GM19397 (cell line): ENCODE measurements at regions not wholly inside any gene's neighbourhood (a gene's known extent, or its start where the extent isn't known, plus 50 kb on each side); places are given as distances from the start of the nearest gene placed in this dataset.

Experiments
- ATAC-seq: cut with Tn5 transposase; IDR thresholded peaks from one replicate; pipeline ENCODE4 v1.9.1; 2021; ENCODE audit warnings: mild to moderate bottlenecking, moderate library complexity; ENCODE audit not compliant: unreplicated experiment

- ATAC-seq, result no peak
These were observed 498.6 kb downstream of the TXNL1 start for GRCh38 chr18:56139792-56140254.

DNA sequence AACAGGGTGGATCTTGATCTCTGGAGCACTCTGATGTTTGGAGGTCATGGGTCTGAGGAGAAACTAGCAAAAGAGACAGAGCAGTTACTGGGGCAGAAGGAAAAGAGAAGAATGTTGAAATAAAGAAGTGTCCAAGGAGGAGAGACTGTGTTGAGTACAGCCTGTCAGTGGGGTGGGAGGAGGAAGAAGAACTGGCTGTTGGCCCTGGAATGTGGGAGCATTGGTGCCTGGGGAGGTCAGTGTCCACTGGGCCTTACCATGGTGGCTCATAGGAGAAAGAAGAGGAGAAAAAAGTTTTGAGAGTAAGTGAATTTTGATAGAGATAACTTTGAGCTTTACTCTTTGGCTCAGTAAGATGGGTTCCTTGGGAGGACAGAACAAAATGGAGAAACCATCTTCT, 499.0 kb downstream of the TXNL1 start:
- ATAC-seq, result no peak

DNA sequence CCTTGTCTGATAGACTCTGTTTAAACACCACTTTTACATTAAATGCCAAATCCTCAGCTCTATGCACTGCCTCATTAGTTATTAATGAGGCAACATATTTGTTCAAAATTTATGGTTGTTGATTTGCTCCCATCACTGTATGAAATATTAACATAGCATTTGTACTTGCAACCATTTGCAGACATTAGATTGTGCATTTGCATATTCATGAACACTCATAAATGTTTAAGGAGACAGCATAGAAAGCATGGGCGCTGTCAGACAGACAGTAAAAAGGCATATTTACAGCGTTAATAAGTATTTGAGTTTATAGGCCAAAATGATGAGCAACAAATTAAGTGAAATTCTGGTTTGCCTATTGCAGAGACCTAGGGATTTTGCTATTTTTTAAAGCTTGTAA, 502.3 kb downstream of the TXNL1 start:
- ATAC-seq, result no peak

DNA sequence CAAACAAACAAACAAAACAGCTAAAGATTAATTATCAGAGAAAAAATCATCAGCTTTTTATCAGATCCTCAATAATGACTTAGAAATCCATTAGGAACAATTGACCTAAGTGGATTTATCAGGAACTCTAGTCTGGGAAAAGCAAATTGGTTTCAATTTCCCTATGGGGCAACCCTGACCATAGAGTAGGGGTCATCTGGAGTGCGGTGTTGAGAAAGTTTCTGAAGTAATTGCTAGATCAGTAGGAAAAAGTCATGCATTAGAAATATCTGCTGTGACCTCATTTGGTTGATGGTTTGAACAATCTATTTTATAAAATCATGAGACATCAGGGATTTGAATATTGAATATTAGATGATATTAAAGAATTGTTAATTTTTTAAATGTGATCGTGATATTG, 507.9 kb downstream of the TXNL1 start:
- ATAC-seq, result no peak

GRCh38 chr18:56128153-56128791, 510.1 kb downstream of the TXNL1 start:
- ATAC-seq, result no peak

DNA sequence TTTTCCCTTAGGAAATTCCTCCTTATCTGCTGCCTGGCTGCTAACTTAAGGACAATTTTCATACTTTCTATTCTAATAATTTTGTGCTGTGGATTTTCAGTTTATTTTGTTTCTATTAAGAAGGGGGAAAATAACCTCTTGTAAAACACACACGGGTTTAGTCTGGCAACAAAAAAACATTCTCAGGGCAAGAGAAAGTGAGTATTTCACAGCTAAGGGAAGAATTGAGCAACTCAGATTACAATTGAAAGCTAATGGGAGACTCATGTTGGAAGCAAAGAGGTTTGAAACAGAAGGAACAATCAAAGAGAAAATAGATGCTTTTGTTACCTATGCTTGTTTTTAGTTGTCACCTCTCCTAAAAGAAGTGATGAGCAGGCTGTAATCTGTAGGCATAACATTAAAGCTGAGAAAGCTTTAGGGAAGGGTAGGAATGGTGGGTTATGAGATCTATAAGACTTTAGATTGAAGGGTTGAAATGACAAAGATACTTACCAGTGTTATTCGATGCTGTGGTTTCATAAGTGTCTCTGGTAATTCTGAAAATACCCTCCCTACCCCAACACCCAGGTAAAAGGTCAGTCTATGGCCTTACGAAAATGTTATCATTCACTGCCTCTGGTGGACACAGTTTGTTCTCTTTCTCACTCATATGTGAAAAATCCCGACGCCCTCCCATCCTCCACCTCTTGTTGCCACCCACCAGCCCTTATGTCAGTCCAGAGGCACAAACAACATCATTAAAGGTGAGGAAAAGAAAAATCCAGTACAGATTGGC, 510.9 kb downstream of the TXNL1 start:
- no peak for ATAC-seq

DNA sequence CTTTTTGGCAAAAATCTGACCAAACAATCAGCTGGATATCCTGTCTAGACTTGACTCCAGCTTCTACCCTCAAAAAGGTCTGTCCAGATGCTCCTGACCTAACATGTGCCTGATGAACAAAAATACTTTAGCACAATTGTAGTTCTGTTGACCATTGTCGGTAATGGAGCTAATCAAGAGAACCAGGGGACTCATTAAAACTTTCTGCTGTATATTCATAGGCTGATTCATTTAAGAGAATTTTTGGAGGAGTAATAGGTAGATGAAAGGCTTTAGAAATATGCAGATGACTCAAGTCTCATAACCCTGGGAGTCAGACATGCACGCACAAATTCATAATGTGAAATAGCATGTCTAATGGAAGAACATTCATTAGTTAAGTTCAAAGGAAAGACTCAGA, 514.2 kb downstream of the TXNL1 start:
- ATAC-seq, result no peak

DNA sequence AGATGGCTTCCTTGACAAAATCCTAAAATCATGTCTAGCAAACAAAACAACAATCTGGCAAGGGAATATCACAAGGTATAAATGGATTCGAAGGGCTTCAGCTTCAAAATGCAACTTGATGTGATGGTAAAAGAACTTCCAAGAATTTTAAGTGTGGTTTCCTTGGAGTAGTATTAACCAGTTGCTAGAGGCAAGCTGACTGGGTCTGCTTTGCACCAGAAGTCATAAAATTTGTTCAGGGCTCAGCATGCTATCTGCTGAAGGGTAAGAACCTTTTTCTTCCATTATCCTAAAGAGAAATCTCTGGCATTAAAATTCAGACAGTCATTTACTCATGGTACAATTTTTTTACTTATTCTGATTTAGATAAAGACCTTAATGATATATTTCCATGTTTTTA, 516.7 kb downstream of the TXNL1 start:
- ATAC-seq, result no peak

- no peak for ATAC-seq
These were observed 517.6 kb downstream of the TXNL1 start for GRCh38 chr18:56120782-56121181.

GRCh38 chr18:56119681-56120080, 518.7 kb downstream of the TXNL1 start:
- ATAC-seq, result no peak

GRCh38 chr18:56118422-56118821, 520.0 kb downstream of the TXNL1 start:
- no peak for ATAC-seq

DNA sequence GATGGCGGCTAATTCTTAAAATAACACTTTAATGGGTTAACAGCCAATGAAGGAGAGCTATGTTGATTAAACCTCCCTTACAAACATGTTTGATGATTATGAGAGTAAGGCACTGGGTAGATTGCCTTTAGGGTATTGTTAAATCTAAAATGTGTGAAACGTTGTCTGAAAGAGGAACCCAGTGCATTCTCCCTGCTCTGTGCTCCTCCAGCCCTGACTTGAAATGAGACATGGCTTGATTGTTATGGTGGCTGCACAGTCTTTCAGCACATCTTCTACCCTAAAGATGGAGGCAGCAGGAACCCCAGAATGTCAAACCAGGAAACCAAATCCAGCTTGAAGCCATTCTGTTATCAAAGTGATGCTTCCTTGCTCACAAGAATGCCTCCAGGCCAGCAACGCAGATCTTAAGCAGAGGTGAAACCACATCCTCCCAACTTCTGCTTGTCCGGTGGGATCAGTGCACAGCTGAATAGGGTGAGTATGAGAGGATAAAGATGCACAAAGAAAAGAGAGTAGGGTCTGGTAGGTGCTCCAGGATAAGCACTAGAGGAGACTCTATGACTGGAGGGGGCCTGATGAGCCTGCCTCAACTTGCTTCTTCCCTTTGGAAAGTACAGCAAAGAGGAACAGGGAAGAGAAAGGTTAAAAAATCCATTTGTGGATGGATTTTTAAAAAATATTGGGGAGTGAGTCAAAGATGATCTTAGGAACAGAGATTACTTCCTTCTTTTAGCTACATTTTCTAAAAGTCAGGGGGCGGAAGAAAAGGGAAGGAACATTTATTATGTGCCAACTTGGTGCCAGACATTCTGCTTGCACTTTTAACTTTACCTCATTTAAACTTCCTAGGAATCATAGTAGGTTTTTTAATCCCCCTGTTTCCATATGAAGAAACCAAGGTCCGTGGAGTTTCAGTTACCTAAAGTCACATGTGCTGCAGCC, 523.0 kb downstream of the TXNL1 start:
- no peak for ATAC-seq

DNA sequence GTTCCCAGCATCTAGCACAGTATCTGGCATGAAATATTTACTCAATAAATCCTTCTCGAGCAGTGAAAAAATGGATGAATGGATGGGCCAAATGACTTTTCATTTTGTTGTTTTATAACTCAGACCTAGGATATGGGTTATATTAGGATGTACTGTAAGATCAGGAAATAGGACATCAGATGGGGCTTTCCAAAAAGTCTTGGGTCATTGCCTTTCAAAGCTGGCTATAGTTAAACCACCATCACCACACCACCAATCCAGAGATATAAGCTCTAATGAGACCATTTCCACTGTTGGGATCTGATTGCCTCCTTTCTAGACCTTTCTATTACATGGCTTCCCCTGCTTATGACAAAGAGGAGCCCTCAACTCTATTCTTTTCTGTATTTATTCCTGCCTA, 525.0 kb upstream of the TCF4 start:
- no peak for ATAC-seq

- peak; percentile 93 for ATAC-seq
These were observed 524.2 kb upstream of the TCF4 start for GRCh38 chr18:56112013-56112749.

DNA sequence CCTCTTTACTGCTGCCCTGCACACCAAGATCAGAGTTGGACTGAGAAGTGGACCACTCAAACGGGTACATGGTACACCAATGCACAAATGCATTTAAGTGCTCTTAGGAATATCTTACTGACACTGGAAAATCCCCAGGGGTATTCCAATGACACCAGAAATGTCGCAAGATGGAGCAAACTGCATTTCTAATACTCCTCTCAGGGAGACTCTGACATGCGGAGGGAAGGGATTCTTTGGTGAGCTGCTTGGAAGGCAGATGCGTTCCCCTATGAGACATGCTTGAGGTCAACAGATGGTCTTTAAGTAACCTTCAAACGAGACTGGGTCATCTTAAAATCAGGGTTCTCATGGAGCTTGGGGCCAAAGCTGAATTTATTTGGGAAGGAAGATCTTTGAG, 521.8 kb upstream of the TCF4 start:
- no peak for ATAC-seq

DNA sequence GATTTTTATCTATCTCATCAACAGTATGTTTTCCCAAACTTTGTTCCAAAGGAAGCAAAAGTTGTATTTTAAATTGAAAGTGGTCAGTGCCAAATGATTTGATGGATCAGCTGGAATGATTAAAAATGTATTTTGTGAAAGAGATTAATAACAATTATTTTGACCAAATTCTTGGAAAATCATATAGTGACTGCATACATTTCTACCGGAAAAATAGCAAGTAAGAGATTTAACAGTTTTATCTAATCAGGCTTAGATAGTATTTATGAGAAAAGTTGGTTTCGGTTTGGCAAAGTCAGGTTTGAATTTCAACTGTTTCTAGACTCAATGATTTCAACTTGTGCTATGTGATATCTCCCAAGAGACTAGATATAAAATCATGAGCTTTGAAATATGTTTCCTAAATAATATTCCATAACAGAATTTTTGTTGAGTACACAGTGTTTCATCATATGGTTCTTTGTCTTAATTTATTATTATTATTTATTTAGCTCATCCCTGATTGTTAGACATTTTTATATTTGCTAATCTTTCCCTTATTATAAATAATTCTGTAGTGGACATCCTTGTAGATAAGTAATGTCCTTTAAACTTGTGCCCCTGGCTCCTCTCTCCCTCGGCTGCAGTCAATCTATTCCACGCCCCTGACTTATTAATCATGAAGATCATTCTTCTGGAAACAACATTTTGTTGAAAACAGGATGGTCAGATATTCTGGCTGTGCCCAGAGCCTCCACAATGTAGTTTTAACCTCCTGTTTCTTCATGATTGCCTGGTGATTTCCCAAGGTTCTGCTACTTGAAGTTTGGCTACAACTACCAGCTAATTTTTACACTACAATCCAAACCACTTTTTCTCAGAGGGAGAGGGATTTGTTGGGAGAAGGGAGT, 520.7 kb upstream of the TCF4 start:
- no peak for ATAC-seq

DNA sequence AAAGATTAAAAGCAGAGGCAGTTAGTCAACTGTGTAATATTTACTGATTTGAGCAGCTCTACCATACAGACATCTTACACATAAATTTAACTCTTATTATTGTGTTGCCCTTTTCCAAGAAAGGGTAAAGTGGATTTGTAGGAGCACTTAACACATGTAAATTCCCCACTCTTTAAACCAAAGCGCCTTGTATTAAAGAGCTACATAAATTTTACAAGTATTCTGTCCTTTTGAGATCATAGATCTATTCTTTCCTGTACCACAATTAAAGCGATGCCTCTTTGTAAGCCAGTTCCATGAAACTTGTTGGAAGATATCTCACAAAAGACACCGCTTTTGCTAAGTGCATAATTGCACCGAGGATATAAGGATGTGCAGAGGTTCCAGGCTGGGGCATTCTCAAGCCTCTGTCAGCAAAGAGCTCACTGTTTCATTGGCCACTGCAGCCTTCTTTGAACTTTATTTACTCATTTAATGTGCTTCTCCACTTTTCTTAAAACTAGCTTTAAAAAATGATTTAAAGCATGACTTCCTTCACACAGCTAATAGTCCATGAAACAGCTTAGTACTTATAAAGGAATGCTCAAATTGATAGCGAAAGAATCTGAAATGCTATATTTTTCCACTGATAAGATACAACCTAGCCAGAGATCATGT, 520.0 kb upstream of the TCF4 start:
- no peak for ATAC-seq

DNA sequence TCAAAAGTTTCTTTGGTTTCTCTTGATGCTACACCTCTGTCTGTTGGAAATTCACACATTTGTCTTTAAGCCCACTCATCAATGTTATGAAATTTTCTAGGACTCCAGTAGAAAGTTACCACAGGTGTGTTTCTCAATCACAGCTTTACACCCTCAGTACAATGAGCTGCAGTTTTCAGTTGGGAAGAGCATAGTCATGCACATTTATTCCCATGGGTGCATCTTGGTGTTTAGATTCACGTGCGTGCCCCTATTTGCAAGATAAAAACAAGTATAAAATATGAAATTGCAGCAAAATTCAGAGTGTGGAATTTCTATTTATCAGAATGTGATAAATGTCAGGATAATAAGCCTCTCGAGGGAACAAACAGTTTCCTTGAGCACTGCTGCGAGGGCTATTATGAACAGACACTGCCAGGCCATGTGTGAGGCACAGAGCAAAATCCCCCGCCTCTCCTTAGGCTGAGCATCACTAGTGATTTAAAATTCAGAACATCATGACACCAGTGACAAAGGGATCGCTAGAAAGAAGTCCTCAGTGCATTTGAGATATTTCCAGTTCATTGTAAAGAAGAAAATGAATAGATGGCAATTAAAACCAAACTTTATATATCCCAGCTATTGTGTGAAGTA, 512.2 kb upstream of the TCF4 start:
- no peak for ATAC-seq

- no peak for ATAC-seq
These were observed 509.6 kb upstream of the TCF4 start for GRCh38 chr18:56097621-56098020.
